DMS 273 (cell line): ENCODE measurements at regions not wholly inside any gene's neighbourhood (a gene's known extent, or its start where the extent isn't known, plus 50 kb on each side); places are given as distances from the start of the nearest gene placed in this dataset.

Experiments used
- DNase-seq: peaks from one replicate; lab custom pipeline; 2025; ENCODE audit not compliant: unreplicated experiment; lab: John Stamatoyannopoulos, UW

GRCh38 chr18:28826107-28826506, 649.2 kb upstream of the CDH2 start:
- DNase-seq = no peak

GRCh38 chr18:28824183-28824574, 647.2 kb upstream of the CDH2 start:
- DNase-seq = no peak

- no peak for DNase-seq
These were observed 646.7 kb upstream of the CDH2 start for GRCh38 chr18:28823506-28824182.

DNA sequence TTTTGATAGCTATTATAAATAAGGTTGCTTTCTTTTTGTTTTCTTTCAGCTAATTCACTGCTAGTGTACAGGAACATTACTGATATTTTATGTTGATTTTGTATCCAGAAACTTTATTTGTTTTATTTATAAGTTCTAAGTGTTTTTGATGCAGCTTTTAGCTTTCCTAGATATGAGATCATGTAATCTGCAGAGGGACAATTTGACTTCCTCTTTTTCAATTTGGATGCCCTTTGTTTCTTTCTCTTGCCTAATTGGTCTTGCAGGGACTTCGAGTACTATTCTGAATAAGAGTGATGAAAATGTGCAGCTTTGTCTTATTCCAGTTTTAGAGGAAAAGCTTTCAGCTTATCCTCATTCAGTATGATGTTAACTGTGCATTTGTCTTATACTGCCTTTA, 643.4 kb upstream of the CDH2 start:
- no peak for DNase-seq

DNA sequence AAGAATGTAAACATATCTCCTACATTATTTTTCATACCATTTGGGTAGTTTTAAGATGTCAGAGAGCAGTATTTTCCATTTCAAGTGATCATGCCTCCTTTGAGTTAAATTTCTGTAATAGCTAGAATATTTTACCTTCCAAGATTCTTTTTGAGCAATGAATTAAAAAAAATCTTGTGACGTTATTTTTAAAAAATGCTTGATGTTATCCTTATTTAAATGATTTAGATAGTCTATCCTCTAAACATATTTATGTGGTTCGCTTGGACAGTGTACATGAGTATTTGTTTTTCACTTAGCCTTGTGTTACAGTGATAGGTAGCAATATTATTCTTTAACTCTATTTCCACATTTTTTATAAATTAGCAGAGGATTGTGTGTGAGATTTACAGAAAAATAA, 639.2 kb upstream of the CDH2 start:
- no peak for DNase-seq

- DNase-seq = no peak
These were observed 637.4 kb upstream of the CDH2 start for GRCh38 chr18:28814365-28814764.

- no peak for DNase-seq
These were observed 631.4 kb upstream of the CDH2 start for GRCh38 chr18:28808373-28808772.

- DNase-seq = no peak
These were observed 628.6 kb upstream of the CDH2 start for GRCh38 chr18:28805491-28805890.

DNA sequence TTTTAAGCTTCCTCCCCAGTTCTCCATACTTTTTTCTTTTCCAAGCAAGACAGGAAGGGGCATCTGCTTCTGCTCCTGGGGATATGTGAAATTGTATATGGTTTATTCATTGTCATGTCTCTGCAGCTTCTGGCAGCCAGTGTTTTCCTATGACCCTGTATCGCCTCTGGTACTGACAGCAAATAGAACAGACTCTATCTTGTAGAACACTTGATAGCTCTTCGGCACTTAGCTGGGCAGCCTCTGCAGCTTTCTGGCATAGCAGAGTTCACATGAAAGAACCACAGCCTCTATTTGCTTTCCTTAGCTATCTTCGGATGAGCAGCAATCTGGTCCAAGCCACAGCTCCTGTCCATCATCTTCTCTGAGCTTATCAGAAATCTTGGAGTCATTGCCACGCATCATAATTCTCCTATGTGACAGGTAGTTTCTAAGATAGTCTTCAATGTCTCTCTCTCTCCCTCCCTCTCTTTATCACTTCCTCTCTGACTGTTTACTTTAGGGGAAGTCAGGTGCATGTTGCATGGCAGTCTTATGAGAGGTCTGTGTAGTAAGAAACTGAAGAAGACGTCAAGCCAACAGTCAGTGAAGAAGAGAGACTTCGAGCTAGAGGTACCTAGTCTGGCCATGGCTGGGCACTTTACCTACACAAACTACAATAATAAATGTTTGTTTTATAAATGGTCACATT, 627.7 kb upstream of the CDH2 start:
- DNase-seq = no peak

- DNase-seq = no peak
These were observed 625.6 kb upstream of the CDH2 start for GRCh38 chr18:28802546-28802945.

DNA sequence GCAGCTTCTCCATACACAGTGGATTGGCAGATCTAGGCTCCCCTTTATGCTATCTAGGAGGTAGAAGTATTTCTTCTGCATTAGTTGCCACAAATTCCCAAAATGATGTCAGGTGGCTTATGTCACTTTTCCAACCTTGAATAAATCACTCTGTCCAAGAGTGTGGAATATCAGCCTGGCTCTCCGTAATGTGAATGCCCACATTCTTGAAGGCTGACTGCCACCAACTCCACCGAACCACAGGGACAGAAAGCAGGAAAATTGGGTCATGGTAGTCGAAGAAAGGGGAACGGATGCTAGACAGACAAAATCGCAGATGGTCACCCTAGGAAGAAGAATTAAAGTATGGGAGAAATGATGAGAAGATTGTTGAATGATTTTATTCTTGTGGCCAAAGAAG, 624.9 kb upstream of the CDH2 start:
- no peak for DNase-seq

DNA sequence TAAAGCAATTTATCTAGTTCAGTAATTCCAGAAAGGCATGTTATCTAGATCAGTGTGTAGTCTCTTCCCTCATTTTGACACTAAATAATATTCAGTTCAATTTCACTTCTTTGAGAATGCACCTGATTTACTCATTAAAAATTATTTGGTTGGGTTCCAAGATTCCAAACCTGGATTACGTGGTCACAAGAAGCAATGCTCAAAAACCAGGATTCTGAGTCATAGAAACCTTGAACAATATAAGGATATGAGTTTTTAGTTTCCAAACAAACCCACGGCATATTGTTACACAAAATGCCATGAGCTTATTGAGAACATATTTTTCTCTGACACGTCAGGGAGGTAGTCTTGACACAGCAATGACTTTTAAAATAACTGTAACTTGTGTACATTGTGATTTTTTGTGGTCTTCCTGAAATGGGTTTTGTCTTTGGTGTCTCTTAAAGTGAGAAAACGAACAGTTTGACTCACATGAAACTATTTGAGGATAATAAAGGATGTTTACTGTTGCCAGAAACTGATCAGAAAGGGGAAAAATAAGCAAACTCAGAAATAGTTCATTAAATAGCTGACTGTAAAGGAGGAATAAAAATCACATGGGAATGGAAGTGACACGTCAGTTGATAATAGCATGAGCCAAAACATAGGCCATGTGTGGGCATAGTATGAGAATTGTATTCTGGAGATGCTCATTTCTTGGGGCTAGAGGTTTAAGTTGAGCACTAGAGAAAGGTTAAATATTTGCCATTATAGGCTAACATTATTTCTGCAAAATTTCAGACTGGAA, 617.7 kb upstream of the CDH2 start:
- no peak for DNase-seq

- peak; percentile 9 for DNase-seq
These were observed 617.0 kb upstream of the CDH2 start for GRCh38 chr18:28793901-28794300.

DNA sequence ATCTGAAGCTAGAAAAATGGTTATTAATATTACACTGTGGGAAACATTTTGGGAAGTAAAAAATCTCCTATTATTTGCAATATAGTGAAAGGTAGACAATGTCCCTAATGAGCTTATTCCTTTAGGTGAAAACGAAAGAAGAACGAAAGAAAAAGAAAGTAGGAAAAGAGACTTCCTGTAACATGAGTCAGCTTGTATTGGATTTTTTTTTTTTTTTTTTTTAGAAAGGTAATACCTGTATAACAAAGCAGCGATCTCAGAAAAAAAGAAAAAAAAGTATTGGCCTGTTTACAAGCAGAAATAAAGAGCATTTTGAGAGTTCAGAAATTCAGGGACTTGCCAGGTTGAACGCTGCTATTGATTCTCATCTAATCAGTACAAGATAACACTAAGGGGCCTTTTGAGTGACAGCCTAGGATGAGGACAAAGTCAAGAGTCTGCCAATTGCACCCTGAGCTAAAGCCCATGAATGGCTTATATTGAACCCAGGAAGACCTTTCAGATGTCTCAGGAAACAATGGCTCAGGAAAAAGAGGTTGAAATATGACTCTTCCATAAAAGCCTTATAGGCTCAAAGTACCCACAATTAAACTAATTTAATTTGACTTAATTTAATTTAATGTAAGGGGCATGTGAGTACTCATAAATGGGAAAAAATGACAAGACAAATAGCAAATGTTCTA, 615.6 kb upstream of the CDH2 start:
- no peak for DNase-seq

DNA sequence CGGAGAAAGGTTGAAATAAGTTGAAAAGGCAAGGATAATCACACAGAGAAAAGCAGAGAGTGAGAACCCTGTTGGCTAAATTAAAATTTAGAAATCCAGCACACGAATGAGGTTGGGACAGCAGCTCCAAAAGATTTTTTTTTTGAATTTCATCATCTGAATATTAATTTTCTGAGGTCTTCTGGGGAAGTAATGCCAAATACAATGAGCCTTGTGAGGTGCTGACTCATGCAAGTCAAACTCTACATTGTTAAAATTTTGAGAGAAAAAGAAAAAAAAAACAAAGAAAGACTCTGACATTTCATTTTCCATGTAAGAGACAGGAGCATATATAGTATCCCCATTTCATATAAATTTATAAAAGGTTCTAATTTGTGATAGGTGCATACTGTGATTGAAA, 614.2 kb upstream of the CDH2 start:
- DNase-seq = no peak

DNA sequence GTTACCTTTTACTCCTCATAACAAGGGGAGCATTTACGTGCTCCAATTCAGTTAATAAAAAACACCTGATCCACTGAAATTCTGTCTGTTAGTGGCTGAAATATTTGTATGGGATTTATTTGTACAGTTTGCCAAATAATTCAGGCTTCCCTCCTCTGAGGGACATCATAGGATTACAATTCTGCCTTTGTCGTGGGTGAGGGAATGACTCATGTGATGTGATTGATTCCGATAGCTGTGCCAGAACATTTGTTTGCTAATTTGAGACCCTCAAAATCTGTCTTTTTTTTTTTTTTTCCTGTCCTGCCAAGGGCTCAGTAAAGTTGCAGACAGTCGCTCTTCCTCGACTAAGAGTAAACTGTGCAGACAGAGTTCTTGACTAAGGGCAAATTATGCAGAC, 612.6 kb upstream of the CDH2 start:
- DNase-seq = no peak

GRCh38 chr18:28786926-28787325, 610.0 kb upstream of the CDH2 start:
- no peak for DNase-seq

DNA sequence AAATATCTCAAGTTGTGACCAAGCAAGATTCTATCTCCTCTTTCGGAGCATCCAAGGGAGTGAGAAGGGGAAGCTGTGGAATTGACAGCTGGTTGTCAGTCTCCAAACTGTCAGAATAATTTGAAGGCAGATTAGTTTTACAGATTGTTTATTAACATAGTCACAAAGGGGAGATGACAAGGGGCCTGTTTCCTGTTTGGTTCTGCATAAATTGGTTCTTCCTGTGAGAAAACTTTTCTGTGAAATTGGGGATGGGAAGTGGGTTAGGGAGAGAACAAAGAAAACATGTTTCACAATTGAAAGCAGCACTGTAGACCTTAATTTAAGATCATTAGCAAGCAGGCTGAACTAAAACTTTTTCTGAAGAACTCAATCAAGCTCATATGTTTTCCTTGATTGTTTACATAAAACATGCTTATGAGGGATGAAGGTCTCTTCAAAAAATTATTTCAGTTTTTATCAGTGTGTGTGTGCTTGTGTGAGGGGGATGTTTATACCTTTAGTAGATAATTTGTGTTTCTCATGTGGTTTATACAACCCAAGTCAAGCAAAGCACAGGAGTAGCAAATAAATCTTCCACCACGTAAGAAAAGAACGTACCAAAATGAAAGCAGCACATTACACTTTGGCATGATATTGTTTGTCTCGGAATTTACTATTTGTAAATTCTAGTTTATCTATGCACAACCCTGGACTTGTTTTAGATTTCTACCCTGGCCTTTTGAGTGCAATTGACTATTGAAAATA, 604.9 kb upstream of the CDH2 start:
- DNase-seq = no peak

- no peak for DNase-seq
These were observed 601.8 kb upstream of the CDH2 start for GRCh38 chr18:28778706-28779105.

DNA sequence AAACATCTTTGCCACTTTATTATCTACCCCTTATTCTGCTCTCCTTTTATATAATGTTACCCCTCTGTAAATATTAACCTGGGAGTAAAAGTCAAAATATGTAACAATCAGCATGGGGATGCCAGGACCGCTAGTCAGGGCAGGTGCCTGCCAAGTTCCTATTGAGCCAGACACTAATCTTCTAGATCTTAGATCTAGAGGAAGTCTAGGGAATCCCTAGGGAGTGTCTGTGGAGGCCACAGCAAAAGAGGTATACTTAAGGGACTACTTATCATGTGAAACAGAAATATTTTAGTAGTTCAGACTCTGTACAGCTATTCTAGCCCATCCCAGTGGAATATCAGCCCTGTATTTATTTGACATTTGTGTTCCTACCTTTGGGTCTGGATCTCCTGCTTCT, 600.8 kb upstream of the CDH2 start:
- no peak for DNase-seq

DNA sequence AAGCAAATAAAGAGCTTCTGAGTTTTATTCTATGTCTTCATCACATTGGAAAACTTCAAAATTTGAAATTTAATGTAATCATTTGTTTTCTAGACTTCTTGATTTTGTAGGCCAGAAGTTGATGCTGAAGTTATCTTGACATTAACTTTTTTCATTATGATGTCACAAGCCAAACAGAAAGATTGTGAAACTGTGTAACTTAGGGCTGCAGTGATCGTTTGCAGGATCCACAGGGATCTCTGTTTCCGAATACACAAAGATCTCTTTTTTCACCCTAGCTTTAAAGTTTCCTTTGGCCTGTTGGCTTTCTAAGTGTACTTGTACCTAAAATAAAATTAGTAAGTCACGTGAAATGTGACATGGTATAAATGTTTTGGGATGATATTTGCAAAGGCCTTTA, 594.9 kb upstream of the CDH2 start:
- DNase-seq = no peak
